Neural cell (in vitro differentiated cells): ENCODE measurements at regions not wholly inside any gene's neighbourhood (a gene's known extent, or its start where the extent isn't known, plus 50 kb on each side); places are given as distances from the start of the nearest gene placed in this dataset.

Experiments
- H2AFZ ChIP-seq: fragments of 200-600, 300-800 bp; sonication (generic), shearing (Covaris generic); 2 replicates; pipeline ENCODE4 v1.6.0; 2014; ENCODE audit warnings: low read depth, mild to moderate bottlenecking, antibody characterized with exemption, low read length, moderate library complexity
- H3F3A ChIP-seq: fragments of 200-600 bp; shearing (Covaris generic); 2 replicates; pipeline ENCODE4 v1.6.1; 2016; ENCODE audit warnings: mild to moderate bottlenecking, moderate library complexity, mixed read lengths, antibody characterized with exemption, low read length; ENCODE audit not compliant: insufficient read depth, poor library complexity, severe bottlenecking
- H3K27ac ChIP-seq: fragments of 200-600, 300-800 bp; sonication (generic), shearing (Covaris generic); 2 replicates; pipeline ENCODE4 v1.5.1; 2014; ENCODE audit warnings: mild to moderate bottlenecking, low read length, moderate library complexity
- H3K27me3 ChIP-seq: fragments of 300-800, 200-600 bp; sonication (generic), shearing (Covaris generic); 2 replicates; pipeline ENCODE4 v1.6.0; 2014; ENCODE audit warnings: mild to moderate bottlenecking, low read depth, low read length, moderate library complexity; ENCODE audit not compliant: insufficient read depth
- H3K36me3 ChIP-seq: fragments of 300-800, 200-600 bp; sonication (generic), shearing (Covaris generic); 2 replicates; pipeline ENCODE4 v1.5.1; 2014; ENCODE audit warnings: mild to moderate bottlenecking, antibody characterized with exemption, low read length, moderate library complexity; ENCODE audit not compliant: insufficient read depth
- H3K4me2 ChIP-seq: fragments of 300-800, 200-600 bp; sonication (generic), shearing (Covaris generic); 2 replicates; pipeline ENCODE4 v1.6.0; 2014; ENCODE audit warnings: mild to moderate bottlenecking, low read length
- H3K4me3 ChIP-seq: fragments of 300-800, 200-600 bp; sonication (generic), shearing (Covaris generic); 2 replicates; pipeline ENCODE4 v1.5.1; 2014; ENCODE audit warnings: mild to moderate bottlenecking, low read length, moderate library complexity
- H3K79me2 ChIP-seq: fragments of 200-600 bp; shearing (Covaris generic); replicated peaks from 2 replicates; pipeline ENCODE4 v1.6.0; 2014; ENCODE audit warnings: mild to moderate bottlenecking, low read length, moderate library complexity; ENCODE audit not compliant: insufficient read depth
- H3K9ac ChIP-seq: fragments of 300-800, 200-600 bp; sonication (generic), shearing (Covaris generic); 2 replicates; pipeline ENCODE4 v1.6.1; 2016; ENCODE audit warnings: mild to moderate bottlenecking, low read length, mixed read lengths
- H3K9me2 ChIP-seq: fragments of 200-600 bp; shearing (Covaris generic); 2 replicates; pipeline ENCODE4 v1.6.1; 2016; ENCODE audit warnings: mild to moderate bottlenecking, low read length, mixed read lengths; ENCODE audit not compliant: insufficient read depth
- H3K9me3 ChIP-seq: fragments of 200-600, 300-800 bp; sonication (generic), shearing (Covaris generic); 2 replicates; pipeline ENCODE4 v1.6.1; 2016; ENCODE audit warnings: mild to moderate bottlenecking, mixed run types, low read length, moderate library complexity, mixed read lengths
- H4K20me1 ChIP-seq: fragments of 200-600 bp; shearing (Covaris generic); 2 replicates; pipeline ENCODE4 v1.6.1; 2016; ENCODE audit warnings: mild to moderate bottlenecking, mixed run types; ENCODE audit not compliant: insufficient read depth
- CTCF ChIP-seq: fragments of 450-650 bp; IDR thresholded peaks from 2 replicates; pipeline ENCODE4 v1.5.1; 2014; ENCODE audit warnings: antibody characterized with exemption, mild to moderate bottlenecking, moderate library complexity; ENCODE audit not compliant: poor library complexity, severe bottlenecking
- EP300 ChIP-seq: fragments of 450-650 bp; conservative IDR thresholded peaks from 2 replicates; pipeline ENCODE4 v1.6.1; 2014; ENCODE audit warnings: antibody characterized with exemption, mild to moderate bottlenecking, moderate library complexity; ENCODE audit not compliant: poor library complexity, severe bottlenecking
- EZH2 ChIP-seq: fragments of 200-600, 300-800 bp; shearing (Covaris generic), sonication (generic); IDR thresholded peaks from 2 replicates; pipeline ENCODE4 v1.6.1; 2014; ENCODE audit warnings: antibody characterized with exemption, low read length, borderline replicate concordance, mild to moderate bottlenecking; ENCODE audit not compliant: insufficient read depth, poor library complexity, severe bottlenecking
- MXI1 ChIP-seq: fragments of 450-650 bp; conservative IDR thresholded peaks from 2 replicates; pipeline ENCODE4 v1.6.1; 2014; ENCODE audit warnings: antibody characterized with exemption, mild to moderate bottlenecking; ENCODE audit not compliant: poor library complexity, severe bottlenecking
- POLR2AphosphoS5 ChIP-seq: IDR thresholded peaks from 2 replicates; pipeline ENCODE4 v1.6.1; 2012
- RAD21 ChIP-seq: fragments of 450-650 bp; conservative IDR thresholded peaks from 2 replicates; pipeline ENCODE4 v1.6.1; 2014; ENCODE audit warnings: antibody characterized with exemption, mild to moderate bottlenecking, moderate library complexity
- SMC3 ChIP-seq: fragments of 450-650 bp; conservative IDR thresholded peaks from 2 replicates; pipeline ENCODE4 v1.6.1; 2014; ENCODE audit warnings: antibody characterized with exemption, mild to moderate bottlenecking, moderate library complexity; ENCODE audit not compliant: poor library complexity
- TAF1 ChIP-seq: IDR thresholded peaks from 2 replicates; pipeline ENCODE4 v1.6.1; 2012; ENCODE audit warnings: low read depth
- TF ChIP-seq, protein P1 (sequence below): IDR thresholded peaks from 2 replicates; pipeline ENCODE4 v1.6.1; 2012; ENCODE audit warnings: borderline replicate concordance

DNA sequence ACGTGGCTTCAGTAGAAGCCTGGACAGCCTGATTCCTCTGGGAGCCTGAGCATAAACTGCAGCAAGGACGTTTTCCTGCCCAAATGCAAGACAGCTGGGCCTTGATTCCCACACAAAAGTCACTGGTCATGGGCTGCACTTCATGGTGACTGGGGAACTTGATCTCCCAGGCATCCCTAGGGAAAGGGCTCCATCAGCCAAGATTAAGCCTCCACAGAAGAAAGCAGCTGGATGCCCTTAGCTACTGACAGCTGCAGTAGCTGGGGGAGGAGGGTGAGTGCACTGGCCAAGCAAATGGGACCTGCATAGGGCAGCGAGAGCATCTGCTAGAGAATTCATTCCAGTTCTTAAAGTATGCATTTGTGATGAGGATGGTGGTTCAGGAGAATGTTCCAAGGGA is 267.4 kb upstream of the ISX start:
- no peaks in the 10 kb centered on the region for H3K79me2 ChIP-seq
- H3K9ac ChIP-seq, result no peak overlapping the region
- H3K27ac ChIP-seq, result no peak overlapping the region
- no peaks in the 10 kb centered on the region for H3F3A ChIP-seq
- TF ChIP-seq EP300 (no peak), SMC3 (no peak), RAD21 (no peak), MXI1 (no peak), CTCF (no peak), POLR2AphosphoS5 (no peak), TAF1 (no peak), EZH2 (no peak)
- TF ChIP-seq, protein P1, sequence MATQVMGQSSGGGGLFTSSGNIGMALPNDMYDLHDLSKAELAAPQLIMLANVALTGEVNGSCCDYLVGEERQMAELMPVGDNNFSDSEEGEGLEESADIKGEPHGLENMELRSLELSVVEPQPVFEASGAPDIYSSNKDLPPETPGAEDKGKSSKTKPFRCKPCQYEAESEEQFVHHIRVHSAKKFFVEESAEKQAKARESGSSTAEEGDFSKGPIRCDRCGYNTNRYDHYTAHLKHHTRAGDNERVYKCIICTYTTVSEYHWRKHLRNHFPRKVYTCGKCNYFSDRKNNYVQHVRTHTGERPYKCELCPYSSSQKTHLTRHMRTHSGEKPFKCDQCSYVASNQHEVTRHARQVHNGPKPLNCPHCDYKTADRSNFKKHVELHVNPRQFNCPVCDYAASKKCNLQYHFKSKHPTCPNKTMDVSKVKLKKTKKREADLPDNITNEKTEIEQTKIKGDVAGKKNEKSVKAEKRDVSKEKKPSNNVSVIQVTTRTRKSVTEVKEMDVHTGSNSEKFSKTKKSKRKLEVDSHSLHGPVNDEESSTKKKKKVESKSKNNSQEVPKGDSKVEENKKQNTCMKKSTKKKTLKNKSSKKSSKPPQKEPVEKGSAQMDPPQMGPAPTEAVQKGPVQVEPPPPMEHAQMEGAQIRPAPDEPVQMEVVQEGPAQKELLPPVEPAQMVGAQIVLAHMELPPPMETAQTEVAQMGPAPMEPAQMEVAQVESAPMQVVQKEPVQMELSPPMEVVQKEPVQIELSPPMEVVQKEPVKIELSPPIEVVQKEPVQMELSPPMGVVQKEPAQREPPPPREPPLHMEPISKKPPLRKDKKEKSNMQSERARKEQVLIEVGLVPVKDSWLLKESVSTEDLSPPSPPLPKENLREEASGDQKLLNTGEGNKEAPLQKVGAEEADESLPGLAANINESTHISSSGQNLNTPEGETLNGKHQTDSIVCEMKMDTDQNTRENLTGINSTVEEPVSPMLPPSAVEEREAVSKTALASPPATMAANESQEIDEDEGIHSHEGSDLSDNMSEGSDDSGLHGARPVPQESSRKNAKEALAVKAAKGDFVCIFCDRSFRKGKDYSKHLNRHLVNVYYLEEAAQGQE, result no peak
- H2AFZ ChIP-seq, result no peak overlapping the region
- no peaks in the 10 kb centered on the region for H3K36me3 ChIP-seq
- H3K9me3 ChIP-seq, result no peaks in the 10 kb centered on the region
- H3K9me2 ChIP-seq, result no peaks in the 10 kb centered on the region
- no peak overlapping the region for H3K4me3 ChIP-seq
- no peaks in the 10 kb centered on the region for H4K20me1 ChIP-seq
- no peak overlapping the region for H3K4me2 ChIP-seq
- H3K27me3 ChIP-seq, result no peaks in the 10 kb centered on the region

- no peak overlapping the region for H3K4me2 ChIP-seq
- no peak overlapping the region for H3K4me3 ChIP-seq
Observed at GRCh38 chr22:34800260-34800980, 265.5 kb upstream of the ISX start.

More at GRCh38 chr22:34800260-34800980, 265.5 kb upstream of the ISX start:
- Histone ChIP-seq H3K27me3 (no peaks in the 10 kb centered on the region), H3K9me3 (no peaks in the 10 kb centered on the region), H3K79me2 (no peaks in the 10 kb centered on the region), H3K27ac (no peak overlapping the region), H2AFZ (no peak overlapping the region), H3K36me3 (no peaks in the 10 kb centered on the region), H3K9me2 (no peaks in the 10 kb centered on the region), H3F3A (no peaks in the 10 kb centered on the region), H3K9ac (no peak overlapping the region), H4K20me1 (no peaks in the 10 kb centered on the region)
- TF ChIP-seq EP300 (no peak), POLR2AphosphoS5 (no peak), CTCF (no peak), RAD21 (no peak), SMC3 (no peak)
